H1 (cell line): ENCODE measurements at regions not wholly inside any gene's neighbourhood (a gene's known extent, or its start where the extent isn't known, plus 50 kb on each side); places are given as distances from the start of the nearest gene placed in this dataset.

Experiments used
- HDAC2 ChIP-seq, 2 experiments: fragments of 300-600 bp in 1 of 2; sonication (generic) in 1 of 2; IDR thresholded peaks; 2 replicates each; pipeline ENCODE4 v1.6.1; 2011 to 2012; ENCODE audit warnings: low read depth in 2 of 2, low read length in 2 of 2, mild to moderate bottlenecking in 2 of 2, moderate library complexity in 2 of 2, borderline replicate concordance in 1 of 2, inconsistent platforms in 1 of 2

- TF ChIP-seq HDAC2 (IDR thresholded peaks at IDR 0.05; ENCODE audit: borderline replicate concordance in 1 of 2, low read depth in 2 of 2, low read length in 2 of 2) = no peak
These were observed 397.7 kb upstream of the SMARCA2 start (continued) for GRCh38 chr9:1617419-1617818.
